ENCODE measurements at regions not wholly inside any gene's neighbourhood (a gene's known extent, or its start where the extent isn't known, plus 50 kb on each side); places are given as distances from the start of the nearest gene placed in this dataset.

DNA sequence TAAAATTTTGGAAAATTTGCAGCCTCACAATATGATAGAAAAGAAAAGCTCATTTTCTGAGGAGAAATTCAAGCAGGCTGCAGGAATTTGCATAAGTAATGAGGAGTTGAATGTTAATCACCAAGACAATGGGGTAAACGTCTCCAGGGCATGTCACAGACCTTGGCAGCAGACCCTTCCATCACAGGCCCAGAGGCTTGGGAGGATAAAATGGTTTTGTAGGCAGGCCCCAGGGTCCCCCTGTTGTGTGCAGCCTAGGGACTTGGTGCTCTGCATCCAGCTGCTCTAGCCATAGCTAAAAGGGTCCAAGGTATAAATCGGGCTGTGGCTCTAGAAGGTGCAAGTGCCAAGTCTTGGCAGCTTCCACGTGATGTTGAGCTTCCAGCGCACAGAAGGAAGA, 112.2 kb upstream of the FMN2 start:
- no peak for ATAC-seq
- H3K27ac Mint-ChIP-seq: no peak overlapping the region

DNA sequence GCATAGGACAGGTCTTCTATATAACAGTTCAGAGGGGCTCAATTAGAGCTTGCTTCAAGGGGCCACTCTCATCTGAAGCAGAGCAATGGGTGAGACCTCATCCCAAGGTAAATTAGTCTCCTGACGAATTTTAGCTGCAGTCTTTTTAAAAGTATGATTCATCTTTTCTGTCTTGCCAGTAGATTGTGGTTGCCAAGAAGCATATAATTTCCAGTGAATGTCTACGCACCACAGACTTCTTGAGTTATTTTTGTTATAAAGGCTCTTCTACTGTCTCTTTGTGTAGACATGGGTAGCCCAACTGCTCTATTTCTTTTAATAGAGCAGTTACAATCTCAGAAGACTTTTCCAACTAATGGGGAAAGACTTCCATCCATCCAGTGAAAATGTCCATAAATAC, 108.9 kb upstream of the FMN2 start:
- Histone ChIP-seq H3K4me2 (no peak overlapping the region), H3K36me3 (ENCODE audit: insufficient read depth) (peaks cover 3% of the 10 kb centered on the region; the same call in 1 of the 2 replicates), H3F3A (replicated peaks; ENCODE audit: low read depth) (no peaks in the 10 kb centered on the region), H3K27ac (ENCODE audit: low read depth) (no peak overlapping the region), H4K20me1 (replicated peaks; ENCODE audit: insufficient read depth) (no peaks in the 10 kb centered on the region), H3K79me2 (replicated peaks; ENCODE audit: insufficient read depth) (no peaks in the 10 kb centered on the region), H3K9me2 (ENCODE audit: insufficient read depth) (peaks cover 5% of the 10 kb centered on the region; the same call in 1 of the 2 replicates), H2AFZ (no peak overlapping the region), H3K4me3 (no peak overlapping the region), H3K4me1 (ENCODE audit: insufficient read depth) (no peaks in the 10 kb centered on the region), H3K27me3 (ENCODE audit: insufficient read depth) (no peaks in the 10 kb centered on the region)
- Mint-ChIP-seq H3K4me1 (no peaks in the 10 kb centered on the region), H3K36me3 (ENCODE audit: low read depth) (peaks cover 72% of the 10 kb centered on the region), H3K27ac (no peak overlapping the region), H3K9me3 (peaks cover 90% of the 10 kb centered on the region), H3K4me3 (no peak overlapping the region), H3K27me3 (ENCODE audit: insufficient read depth, low read depth, poor library complexity) (peaks cover 1% of the 10 kb centered on the region)
- DNase-seq (ENCODE audit: low spot score) (no peak), ATAC-seq (no peak)
- TF ChIP-seq POLR2AphosphoS5 (IDR thresholded peaks at IDR 0.05; ENCODE audit: low read depth): no peak
- no peak for TF ChIP-seq JUNB (IDR thresholded peaks at IDR 0.05; ENCODE audit: unreplicated experiment)
- TF ChIP-seq, protein P1, sequence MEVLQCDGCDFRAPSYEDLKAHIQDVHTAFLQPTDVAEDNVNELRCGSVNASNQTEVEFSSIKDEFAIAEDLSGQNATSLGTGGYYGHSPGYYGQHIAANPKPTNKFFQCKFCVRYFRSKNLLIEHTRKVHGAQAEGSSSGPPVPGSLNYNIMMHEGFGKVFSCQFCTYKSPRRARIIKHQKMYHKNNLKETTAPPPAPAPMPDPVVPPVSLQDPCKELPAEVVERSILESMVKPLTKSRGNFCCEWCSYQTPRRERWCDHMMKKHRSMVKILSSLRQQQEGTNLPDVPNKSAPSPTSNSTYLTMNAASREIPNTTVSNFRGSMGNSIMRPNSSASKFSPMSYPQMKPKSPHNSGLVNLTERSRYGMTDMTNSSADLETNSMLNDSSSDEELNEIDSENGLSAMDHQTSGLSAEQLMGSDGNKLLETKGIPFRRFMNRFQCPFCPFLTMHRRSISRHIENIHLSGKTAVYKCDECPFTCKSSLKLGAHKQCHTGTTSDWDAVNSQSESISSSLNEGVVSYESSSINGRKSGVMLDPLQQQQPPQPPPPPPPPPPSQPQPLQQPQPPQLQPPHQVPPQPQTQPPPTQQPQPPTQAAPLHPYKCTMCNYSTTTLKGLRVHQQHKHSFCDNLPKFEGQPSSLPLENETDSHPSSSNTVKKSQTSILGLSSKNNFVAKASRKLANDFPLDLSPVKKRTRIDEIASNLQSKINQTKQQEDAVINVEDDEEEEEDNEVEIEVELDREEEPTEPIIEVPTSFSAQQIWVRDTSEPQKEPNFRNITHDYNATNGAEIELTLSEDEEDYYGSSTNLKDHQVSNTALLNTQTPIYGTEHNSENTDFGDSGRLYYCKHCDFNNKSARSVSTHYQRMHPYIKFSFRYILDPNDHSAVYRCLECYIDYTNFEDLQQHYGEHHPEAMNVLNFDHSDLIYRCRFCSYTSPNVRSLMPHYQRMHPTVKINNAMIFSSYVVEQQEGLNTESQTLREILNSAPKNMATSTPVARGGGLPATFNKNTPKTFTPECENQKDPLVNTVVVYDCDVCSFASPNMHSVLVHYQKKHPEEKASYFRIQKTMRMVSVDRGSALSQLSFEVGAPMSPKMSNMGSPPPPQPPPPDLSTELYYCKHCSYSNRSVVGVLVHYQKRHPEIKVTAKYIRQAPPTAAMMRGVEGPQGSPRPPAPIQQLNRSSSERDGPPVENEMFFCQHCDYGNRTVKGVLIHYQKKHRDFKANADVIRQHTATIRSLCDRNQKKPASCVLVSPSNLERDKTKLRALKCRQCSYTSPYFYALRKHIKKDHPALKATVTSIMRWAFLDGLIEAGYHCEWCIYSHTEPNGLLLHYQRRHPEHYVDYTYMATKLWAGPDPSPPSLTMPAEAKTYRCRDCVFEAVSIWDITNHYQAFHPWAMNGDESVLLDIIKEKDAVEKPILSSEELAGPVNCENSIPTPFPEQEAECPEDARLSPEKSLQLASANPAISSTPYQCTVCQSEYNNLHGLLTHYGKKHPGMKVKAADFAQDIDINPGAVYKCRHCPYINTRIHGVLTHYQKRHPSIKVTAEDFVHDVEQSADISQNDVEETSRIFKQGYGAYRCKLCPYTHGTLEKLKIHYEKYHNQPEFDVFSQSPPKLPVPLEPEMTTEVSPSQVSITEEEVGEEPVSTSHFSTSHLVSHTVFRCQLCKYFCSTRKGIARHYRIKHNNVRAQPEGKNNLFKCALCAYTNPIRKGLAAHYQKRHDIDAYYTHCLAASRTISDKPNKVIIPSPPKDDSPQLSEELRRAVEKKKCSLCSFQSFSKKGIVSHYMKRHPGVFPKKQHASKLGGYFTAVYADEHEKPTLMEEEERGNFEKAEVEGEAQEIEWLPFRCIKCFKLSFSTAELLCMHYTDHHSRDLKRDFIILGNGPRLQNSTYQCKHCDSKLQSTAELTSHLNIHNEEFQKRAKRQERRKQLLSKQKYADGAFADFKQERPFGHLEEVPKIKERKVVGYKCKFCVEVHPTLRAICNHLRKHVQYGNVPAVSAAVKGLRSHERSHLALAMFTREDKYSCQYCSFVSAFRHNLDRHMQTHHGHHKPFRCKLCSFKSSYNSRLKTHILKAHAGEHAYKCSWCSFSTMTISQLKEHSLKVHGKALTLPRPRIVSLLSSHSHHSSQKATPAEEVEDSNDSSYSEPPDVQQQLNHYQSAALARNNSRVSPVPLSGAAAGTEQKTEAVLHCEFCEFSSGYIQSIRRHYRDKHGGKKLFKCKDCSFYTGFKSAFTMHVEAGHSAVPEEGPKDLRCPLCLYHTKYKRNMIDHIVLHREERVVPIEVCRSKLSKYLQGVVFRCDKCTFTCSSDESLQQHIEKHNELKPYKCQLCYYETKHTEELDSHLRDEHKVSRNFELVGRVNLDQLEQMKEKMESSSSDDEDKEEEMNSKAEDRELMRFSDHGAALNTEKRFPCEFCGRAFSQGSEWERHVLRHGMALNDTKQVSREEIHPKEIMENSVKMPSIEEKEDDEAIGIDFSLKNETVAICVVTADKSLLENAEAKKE (CRISPR knock-in tag; IDR thresholded peaks at IDR 0.05): no peak
- TF ChIP-seq, protein P2, sequence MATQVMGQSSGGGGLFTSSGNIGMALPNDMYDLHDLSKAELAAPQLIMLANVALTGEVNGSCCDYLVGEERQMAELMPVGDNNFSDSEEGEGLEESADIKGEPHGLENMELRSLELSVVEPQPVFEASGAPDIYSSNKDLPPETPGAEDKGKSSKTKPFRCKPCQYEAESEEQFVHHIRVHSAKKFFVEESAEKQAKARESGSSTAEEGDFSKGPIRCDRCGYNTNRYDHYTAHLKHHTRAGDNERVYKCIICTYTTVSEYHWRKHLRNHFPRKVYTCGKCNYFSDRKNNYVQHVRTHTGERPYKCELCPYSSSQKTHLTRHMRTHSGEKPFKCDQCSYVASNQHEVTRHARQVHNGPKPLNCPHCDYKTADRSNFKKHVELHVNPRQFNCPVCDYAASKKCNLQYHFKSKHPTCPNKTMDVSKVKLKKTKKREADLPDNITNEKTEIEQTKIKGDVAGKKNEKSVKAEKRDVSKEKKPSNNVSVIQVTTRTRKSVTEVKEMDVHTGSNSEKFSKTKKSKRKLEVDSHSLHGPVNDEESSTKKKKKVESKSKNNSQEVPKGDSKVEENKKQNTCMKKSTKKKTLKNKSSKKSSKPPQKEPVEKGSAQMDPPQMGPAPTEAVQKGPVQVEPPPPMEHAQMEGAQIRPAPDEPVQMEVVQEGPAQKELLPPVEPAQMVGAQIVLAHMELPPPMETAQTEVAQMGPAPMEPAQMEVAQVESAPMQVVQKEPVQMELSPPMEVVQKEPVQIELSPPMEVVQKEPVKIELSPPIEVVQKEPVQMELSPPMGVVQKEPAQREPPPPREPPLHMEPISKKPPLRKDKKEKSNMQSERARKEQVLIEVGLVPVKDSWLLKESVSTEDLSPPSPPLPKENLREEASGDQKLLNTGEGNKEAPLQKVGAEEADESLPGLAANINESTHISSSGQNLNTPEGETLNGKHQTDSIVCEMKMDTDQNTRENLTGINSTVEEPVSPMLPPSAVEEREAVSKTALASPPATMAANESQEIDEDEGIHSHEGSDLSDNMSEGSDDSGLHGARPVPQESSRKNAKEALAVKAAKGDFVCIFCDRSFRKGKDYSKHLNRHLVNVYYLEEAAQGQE (IDR thresholded peaks at IDR 0.05; ENCODE audit: unreplicated experiment): no peak

More for the DNA sequence above, 112.2 kb upstream of the FMN2 start:
- no peaks in the 10 kb centered on the region for H4K20me1 ChIP-seq (replicated peaks; ENCODE audit: insufficient read depth)
- Mint-ChIP-seq H3K27me3 (ENCODE audit: insufficient read depth, low read depth, poor library complexity) (peaks cover 1% of the 10 kb centered on the region), H3K4me1 (no peaks in the 10 kb centered on the region), H3K4me3 (no peak overlapping the region), H3K9me3 (peaks cover 78% of the 10 kb centered on the region), H3K36me3 (ENCODE audit: low read depth) (peaks cover 55% of the 10 kb centered on the region)
- no peak overlapping the region for H2AFZ ChIP-seq
- peak; percentile 25 for DNase-seq (ENCODE audit: low spot score)
- no peak overlapping the region for H3K4me2 ChIP-seq
- no peak overlapping the region for H3K27ac ChIP-seq (ENCODE audit: low read depth)
- peaks cover 3% of the 10 kb centered on the region; the same call in 1 of the 2 replicates for H3K36me3 ChIP-seq (ENCODE audit: insufficient read depth)
- TF ChIP-seq ZNF114 (CRISPR knock-in tag; IDR thresholded peaks at IDR 0.05): no peak
- no peak for TF ChIP-seq EZH2phosphoT487 (IDR thresholded peaks at IDR 0.05; ENCODE audit: unreplicated experiment)
- TF ChIP-seq POLR2AphosphoS5 (IDR thresholded peaks at IDR 0.05; ENCODE audit: low read depth): no peak
- TF ChIP-seq, protein P2 (IDR thresholded peaks at IDR 0.05; ENCODE audit: unreplicated experiment): no peak
- H3K4me1 ChIP-seq (ENCODE audit: insufficient read depth): no peaks in the 10 kb centered on the region
- peaks cover 5% of the 10 kb centered on the region; the same call in 1 of the 2 replicates for H3K9me2 ChIP-seq (ENCODE audit: insufficient read depth)
- no peaks in the 10 kb centered on the region for H3K79me2 ChIP-seq (replicated peaks; ENCODE audit: insufficient read depth)
- H3K27me3 ChIP-seq (ENCODE audit: insufficient read depth): no peaks in the 10 kb centered on the region
- H3K4me3 ChIP-seq: no peak overlapping the region
- no peaks in the 10 kb centered on the region for H3F3A ChIP-seq (replicated peaks; ENCODE audit: low read depth)

All from GM23338 (cell line).